ENCODE measurements at regions not wholly inside any gene's neighbourhood (a gene's known extent, or its start where the extent isn't known, plus 50 kb on each side); places are given as distances from the start of the nearest gene placed in this dataset.
A peak's percentile ranks its signal among the peaks of the same experiment; 100 is the strongest.
"Not testable (repeated sequence)": the region's sequence is repeated elsewhere in the genome, so short reads cannot be mapped to it uniquely, and the experiment has no call there.

DNA sequence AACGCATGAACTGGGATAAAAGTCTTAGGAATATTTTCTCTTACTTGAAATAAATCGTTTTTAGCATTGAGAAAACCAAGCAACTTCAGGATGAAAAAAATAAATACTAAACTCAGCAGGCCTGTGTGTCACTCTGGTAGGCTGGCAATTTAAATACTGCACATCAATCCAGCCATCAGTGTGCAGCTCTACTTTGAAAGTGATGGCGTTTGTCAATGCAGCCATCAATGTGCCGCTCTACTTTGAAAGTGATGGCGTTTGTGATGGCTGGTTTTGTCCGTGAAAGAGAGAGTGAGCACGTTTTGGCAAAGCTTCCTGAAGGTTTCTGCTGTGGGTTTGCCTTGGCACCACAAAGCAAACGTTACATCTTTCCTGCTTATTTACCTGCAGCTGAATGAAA, 543.5 kb upstream of the SALL3 start:
- no peak for DNase-seq

DNA sequence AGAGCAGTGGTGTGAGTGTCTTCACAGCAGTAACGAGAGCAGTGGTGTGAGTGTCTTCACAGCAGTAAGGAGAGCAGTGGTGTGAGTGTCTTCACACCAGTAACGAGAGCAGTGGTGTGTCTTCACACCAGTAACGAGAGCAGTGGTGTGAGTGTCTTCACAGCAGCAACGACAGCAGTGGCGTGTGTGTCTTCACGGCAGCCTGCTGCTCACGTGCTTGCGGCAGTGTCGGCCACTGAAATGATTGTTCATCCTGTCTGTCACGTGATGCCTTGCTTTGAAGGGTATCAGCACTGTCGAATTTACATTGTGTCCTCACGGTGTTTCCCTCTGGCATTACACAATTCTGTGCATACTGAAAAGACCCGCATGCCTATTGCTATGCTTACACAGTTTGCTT, 541.4 kb upstream of the SALL3 start:
- not testable (repeated sequence) for DNase-seq

GRCh38 chr18:78445880-78446279, 533.7 kb upstream of the SALL3 start:
- DNase-seq, result no peak

DNA sequence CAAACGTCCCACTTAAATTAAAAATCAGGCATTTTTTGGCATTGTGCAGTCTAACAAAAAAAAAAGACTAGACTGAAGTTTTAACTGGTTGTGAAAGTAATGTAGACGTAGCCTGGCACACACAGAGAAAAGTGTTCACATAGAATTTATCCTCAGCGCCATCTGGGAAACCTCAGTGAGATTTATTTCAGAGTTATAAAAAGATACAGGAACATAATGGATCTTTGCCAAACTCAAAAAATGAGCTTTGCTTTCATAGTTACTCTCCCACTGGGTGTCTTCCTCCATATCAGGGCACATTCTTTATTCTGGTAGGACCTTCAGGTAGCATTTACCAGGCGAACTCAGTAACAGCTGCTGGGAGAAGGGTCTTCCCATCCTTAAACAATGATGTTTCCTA, 532.4 kb upstream of the SALL3 start:
- no peak for DNase-seq

DNA sequence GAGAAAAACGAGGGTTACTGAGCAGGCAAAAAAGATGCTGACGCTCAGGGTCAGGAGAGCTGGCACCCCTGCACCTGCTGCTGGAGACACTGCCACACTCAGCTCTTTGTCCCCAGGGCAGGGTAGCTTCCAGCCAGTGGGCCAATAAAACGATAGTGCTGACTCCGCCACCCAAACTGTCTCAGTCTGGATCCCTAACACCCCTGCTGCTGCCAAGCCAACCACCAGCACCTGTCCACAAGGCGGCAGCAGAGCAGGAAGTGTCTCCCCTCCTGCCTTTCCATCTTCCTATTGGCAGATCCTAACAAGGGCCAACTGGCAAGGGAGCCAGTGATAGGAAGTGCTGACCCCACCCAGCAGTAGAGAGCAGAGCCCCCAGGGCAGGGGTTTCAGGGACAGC, 531.5 kb upstream of the SALL3 start:
- no peak for DNase-seq

DNA sequence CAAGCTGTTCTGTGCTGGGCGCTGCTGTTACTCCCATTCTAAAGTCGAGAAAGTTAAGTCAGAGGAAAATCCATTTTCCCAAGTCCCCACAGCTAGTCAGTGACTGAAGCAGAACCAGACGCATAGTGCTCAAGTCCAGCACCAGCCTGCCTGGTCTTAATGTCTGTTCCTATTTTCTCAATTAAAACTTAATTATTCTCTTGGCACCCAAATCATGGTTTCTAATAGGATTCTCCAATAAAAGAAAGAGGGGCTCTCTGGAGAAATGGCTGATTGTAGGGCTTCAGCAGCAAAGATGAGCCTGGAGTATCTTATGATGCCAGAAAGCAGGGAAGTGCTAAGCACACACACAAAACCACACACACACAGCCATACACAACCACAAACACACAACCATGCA, 531.0 kb upstream of the SALL3 start:
- DNase-seq, result no peak

DNA sequence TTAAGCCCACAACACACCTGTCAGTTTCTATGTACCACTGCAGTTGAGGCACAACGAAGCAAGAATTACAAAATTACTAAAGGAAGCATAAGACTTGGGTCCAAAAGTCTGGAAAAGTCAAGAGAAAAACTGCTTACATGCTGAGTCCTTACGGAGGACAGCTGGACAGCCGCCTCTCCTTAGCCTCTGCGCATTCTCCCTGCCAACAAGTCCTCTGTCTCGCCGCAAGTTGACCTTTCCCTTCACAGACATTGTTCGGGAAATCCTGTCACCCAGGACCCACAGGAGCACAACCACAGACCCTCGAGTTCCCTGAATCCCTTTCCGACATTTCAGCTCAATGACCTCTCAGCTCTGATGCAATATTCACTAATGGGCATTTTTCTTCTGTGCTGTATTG, 525.4 kb upstream of the SALL3 start:
- DNase-seq, result no peak

DNA sequence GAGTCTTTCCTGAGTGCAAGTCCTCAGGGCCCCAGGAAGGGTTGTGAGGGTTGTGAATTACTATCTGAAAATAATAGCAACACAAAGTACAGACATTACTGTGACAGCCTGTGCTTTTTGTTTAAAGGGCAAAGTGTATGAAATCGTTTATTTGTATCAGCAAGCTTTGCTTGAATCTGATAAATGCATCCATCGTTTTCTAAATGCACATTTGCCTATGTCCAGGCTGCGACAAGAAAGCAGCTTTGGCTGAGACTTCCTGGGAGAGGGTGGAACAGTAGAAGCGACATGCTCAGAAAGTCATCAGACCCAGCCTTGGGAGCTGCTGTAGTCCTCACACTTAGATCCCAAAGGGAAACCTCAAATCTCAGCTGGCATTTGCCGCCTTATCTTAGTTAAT, 524.2 kb upstream of the SALL3 start:
- no peak for DNase-seq

GRCh38 chr18:78457011-78457410, 522.6 kb upstream of the SALL3 start:
- DNase-seq, result no peak

- DNase-seq, result no peak
Observed at GRCh38 chr18:78457731-78458130, 521.9 kb upstream of the SALL3 start.

DNA sequence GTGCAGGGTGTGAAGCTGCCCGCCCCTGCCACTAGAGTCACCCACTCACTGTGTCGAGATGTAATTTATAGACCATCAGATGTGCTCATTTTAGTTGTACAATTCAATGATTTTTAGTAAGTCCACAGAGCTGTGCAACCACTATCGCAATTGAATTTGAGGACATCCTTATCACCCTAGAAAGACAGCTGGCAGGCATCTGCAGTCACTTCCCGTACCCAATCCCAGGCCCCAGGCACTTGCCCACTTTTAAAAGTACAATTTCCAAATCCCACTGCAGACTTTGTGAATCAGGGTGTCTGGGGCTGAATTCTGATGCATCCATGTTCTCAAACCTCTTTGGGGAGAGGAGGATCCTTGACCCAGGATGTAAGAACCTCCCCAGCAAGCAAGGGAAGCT, 521.3 kb upstream of the SALL3 start:
- DNase-seq, result no peak

DNA sequence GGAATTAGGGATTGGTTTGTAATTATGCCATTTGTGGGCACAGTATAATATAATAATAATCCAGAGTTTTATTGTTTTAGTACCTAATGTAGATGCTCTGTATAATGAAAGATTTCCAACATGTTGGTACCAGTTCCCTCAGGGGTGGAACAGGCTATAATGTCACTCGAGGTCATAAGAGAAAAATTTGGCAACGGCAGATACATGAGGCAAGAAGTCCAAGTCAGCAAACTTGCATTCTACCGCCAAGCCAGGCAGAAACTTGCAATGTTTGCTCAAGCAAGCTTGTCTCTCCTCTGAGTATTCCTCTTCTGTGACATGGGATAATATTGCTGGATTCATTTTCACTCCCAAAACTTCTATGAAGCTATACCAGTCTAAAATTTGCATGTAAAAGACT, 520.0 kb upstream of the SALL3 start:
- no peak for DNase-seq

GRCh38 chr18:78460558-78460957, 519.1 kb upstream of the SALL3 start:
- DNase-seq, result no peak

DNA sequence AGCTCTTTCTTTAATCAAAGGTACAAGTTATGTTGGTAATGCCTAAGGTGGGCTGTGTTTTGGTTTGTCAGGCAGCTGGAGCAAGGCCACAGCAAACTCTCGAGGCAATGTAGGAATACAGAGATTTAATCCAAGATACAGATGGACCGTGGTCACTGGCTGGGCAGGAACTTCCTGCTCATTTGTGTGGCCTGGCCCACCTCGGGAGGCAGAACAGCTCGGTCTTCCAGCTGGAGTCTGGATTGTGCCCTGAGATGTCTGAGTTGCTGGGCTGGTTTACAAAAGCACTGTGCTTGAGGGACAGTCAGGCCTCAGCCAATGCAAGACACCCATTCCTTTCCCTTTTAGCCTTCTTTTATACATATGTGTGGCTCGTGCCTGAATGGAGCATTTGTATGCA, 506.1 kb upstream of the SALL3 start:
- no peak for DNase-seq

DNA sequence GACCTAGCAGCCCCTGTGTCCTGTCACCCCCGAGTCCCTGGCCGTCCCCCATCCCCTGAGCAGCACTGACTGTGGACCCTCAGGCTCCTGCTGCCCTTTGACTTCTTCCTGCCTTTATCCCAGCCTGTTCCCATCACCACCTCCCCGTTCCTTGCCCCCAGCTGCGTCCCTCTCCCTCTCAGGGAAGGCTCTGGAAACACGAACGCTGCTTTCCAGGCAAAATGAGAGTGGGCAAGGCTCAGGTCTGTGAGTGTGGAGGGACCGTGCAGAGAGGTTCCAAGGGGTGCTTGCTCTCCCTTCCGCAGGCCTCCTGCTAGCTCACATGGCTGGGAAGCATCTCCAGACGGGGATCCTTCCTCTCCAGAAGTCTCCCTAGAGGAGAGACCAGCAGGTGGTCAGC, 501.8 kb upstream of the SALL3 start:
- no peak for DNase-seq

DNA sequence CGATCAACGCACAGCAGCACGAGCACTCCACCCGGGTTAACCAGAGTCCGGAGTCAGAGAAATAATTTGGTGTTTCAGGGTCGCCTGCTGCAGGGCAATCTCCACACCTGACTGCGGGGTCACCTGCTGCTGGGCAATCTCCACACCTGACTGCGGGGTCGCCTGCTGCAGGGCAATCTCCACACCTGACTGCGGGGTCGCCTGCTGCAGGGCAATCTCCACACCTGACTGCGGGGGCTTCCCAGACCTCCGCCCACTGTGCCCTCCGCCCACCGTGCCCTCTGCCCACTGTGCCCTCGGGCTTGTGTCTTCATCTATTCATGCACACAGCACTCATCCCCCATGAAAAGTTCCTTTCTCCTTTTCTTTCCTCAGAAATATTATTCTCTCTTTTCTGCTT, 500.2 kb upstream of the SALL3 start:
- no peak for DNase-seq

DNA sequence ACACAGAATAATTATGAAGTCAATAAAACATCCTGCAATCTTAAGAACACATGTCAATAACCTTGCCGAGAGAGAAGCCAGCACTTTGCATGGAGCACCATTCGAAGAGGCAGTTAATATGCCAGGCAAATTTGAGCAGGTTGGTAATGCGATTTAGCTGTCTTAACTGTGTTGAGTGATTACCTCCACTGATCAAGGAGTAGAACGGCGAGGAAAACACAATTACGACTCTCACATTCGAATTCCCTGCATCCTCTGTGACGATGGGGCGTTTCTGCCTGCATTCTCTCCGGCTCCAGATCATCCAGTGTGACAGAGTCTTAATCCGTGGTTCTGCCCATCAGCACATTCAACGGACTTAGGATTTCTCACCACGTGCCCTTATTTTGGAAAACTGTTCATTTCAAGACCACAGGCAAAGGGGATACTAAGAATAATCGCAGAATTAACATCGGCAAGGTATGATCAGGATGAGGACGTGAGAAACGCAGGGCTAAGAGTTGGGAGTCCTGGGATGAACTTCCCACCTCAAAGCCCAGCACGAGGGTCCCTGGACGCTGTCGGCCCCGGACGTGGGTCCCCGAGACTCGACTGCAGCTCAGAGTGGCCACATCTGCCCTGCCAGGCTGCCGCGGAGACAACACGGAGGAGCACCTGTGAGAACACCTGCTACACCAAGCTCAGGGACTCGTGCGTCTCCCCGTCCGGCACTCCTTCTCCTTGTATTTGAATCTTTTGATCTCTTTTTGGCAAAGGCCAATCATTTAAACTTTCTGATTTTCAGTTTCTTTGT, 499.2 kb upstream of the SALL3 start:
- DNase-seq, result no peak

GRCh38 chr18:78482378-78482777, 497.2 kb upstream of the SALL3 start:
- DNase-seq, result no peak

DNA sequence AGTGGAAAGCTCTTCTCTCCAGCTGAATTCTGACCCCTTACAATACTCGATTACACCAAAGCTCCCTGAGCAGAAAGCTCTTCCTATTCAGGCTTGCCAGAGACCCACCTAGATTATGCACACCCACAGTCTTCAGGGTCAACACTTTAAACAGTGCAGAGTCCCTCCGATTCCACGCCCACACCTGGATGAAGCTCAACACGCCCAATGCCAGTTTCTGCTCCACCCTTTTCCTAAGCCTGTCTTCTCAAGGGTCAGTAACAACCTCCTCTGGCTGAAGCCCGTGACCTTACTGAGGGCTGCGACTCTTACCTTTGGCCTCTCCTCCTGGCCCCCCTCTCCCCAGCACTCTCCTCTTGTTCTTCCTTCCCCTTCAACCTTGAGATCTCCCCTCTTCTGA, 492.0 kb upstream of the SALL3 start:
- DNase-seq, result no peak

DNA sequence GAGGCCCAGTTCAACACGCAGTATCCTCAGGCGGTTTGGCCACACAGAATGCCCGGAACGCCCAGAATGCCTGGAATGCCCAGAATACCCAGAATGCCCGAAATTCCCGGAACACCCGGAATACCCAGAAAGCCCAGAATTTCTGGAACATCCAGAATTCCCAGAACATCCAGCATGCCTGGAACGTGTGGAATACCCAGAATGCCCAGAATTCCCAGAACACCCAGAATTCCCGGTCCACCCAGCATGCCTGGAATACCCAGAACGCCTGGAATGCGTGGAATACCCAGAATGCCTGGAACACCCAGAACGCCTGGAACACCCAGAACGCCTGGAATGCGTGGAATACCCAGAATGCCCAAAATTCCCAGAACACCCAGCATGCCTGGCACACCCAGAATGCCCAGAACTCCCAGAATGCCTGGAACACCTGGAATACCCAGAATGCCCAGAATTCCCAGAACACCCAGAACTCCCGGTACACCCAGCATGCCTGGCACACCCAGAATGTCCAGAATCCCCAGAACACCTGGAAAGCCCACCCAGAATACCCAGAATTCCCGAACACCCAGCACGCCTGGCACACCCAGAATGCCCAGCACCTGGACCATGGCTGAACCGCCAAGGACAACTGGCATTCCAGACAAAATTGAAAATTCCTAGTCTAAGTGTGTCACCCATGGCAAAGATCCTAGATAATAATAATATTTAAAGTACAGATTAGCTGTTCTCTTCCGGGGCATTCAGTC, 487.4 kb upstream of the SALL3 start:
- DNase-seq, result no peak

DNA sequence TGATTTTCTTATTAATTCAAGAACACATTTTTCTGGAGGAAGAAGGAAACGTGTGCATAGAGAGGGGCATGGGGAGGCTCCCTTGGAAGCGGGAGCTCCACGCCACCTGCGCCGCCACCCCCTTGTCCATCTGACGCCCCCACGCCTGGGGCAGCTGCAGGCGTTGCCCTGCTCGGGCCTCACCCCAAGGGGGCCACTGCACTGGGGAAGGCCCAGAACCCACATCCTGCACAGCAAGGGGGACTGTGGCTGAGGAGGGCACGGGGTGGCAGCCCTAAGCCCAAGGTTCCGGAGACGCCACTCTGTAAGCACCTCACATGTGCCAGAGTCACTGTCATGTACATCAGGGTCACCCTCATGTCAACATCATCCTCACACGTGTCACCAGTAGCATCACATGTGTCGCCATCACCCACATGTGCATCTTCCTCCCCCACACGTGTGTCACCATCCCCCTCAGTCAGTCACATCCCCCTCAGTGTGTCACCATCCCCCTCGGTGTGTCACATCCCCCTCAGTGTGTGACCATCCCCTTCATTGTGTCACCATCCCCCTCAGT, 486.7 kb upstream of the SALL3 start:
- no peak for DNase-seq

- DNase-seq, result not testable (repeated sequence)
Observed at GRCh38 chr18:78493490-78493889, 486.1 kb upstream of the SALL3 start.

DNA sequence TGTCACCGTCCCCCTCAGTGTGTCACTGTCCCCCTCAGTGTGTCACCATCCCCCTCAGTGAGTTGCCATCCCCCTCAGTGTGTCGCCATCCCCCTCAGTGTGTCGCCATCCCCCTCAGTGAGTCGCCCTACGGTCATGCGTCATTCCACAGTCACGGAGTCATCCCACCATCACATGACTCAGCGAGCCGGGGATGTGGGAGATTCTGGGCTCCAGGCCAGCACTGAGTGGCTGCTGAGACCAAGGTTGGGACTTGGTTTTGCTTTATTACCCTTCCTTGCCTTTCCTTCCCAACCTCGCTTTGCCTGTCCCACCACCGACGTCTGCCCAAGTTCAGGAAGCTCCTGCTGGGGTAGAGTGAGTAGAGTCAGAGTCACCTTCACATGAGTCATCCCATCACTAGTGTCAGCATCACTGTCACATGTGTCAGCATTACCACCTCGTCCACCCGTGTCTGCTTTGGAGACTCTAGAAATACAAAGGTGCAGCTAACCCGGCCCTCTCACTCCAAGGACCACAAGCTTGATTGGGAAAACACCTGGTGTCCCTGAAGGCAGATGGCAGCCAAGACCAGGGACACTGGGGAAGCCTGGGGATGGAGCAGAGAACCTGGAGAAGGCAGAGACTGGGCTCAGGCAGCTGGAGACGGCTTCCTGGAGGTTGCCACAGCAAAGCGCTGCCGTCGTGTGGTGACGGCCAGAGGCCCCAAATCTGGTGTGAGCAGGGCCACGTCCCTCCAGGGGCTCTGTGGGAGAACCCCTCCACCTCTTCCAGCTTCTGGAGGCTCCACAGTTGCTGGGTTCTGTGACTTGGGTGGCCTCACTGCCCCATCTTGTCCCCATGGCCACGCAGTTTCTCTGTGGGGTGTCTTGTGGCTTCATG, 485.2 kb upstream of the SALL3 start:
- DNase-seq, result peak; percentile 3

Data from COR-L47 (cell line).